ENCODE measurements at regions not wholly inside any gene's neighbourhood (a gene's known extent, or its start where the extent isn't known, plus 50 kb on each side); places are given as distances from the start of the nearest gene placed in this dataset.
"Not testable (repeated sequence)": the region's sequence is repeated elsewhere in the genome, so short reads cannot be mapped to it uniquely, and the experiment has no call there.

DNA sequence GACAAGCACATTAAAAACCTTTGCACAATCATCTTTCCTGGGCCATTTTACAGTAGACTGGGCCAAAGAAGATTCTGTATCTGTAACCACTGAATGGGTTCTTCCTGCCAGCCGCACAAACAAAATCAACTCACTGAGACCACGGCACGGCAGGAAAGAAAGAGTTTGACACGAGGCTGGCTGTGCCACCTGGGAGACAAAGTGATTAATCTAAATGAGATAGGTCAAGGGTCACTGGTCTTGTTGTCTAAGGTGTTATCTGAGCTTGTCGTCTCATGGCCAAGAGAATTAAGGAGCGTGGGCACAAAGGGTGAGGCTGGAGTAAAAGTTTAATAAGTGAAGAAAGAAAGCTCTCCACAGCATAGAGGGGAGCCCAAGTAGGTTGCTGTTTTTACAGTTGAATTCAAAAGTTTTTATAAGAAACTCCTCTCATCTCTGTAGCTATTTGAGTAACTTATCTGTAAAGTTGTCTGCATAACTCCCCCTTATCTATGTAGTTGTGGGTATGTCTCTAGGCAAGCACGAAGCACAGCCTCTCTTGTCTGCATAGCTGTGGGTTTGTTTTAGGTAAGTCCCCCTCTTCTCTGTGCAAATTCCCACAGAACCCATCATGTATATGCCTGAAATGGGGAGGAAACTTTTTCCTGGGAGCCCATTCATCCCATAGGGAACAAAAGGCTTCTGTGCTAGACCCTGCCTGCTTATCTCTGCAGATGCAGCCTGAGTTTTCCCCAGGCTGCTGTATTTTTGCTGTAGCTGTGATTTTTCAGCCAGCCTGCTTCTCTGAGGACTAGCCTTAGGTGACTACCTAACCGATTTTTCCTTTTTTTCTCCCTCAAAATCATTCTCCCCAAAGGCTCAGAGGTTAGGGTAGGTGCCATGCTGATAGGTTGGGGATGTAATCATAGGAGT is 1314.6 kb upstream of the TMEM132C start:
- no peak for DNase-seq

- DNase-seq: no peak
Observed at GRCh38 chr12:126953365-126953889, 1313.5 kb upstream of the TMEM132C start.

- no peak for DNase-seq
Observed at GRCh38 chr12:126960221-126960620, 1306.7 kb upstream of the TMEM132C start.

DNA sequence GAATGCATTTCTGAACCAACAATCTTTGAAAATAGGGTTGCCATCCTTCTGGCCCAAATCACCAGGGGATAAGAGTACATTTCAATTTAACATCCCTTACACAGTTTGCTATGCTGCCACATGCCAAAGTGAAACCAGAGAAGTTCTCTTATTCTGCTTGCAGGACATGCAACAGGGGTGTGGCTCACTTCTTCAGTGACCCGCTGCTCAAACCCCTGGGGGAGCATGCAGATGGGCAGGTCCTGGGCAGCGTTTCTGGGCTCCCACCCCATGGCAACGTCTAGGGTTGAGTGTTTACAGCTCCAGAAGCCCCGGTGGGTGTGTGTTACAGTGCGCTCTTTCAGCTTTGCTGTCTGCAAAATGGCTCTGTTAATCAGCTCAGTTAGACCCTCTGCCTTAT is 1306.3 kb upstream of the TMEM132C start:
- no peak for DNase-seq

DNA sequence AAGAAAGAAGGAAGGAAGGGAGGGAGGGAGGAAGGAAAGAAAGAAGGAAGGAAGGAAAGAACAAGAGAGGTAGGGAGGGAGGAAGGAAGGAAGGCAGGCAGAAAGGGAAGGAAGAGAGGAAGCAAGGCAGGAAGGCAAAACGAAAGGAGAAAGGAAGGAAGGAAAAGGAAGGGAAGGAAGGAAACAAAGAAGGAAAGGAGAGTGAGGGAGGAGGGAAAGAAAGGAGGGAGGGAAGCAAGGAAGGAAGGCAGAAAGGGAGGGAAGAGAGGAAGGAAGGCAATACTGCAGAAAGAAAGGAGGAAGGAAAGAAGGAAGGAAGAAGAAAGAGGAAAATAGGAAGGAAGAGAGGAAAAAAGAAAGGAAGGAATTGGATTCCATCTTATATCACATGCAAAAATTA is 1303.1 kb upstream of the TMEM132C start:
- no peak for DNase-seq

DNA sequence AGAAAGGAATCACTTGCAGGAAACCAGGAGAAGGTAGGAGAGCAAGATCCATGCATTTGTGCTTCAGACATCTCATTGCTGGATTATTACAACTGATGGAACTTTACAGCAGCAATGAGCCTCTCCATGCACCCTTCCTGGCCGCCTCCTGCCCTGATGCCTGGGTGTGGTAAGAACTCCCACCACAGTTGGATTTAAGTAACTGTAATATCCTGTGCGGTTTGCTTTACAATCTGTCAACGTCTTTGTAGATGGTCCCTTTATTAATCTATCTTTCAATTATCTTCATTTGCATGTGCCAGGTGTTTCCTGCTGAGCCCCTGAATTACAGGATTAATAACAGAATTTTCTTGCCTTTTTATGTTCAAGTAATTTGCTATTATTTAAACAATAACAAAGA is 1300.5 kb upstream of the TMEM132C start:
- DNase-seq: no peak

DNA sequence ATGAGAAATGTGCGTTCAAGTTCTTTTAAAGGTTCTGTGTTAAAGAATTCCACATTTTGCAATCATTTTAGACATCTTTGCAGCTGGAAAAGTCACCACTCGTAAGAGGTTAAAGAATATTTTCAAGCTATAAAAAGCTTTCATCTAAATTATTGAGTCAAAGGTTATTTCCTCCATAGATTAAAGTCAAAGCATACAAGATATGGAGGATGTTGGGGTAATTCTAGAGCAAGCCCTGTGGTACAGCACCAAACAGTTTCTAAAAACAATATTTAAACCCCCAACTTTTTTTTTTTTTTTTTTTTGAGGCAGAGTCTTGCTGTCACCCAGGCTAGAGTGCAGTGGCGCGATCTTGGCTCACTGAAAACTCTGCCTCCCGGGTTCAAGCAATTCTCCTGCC is 1299.8 kb upstream of the TMEM132C start:
- DNase-seq: no peak

- DNase-seq: no peak
Observed at GRCh38 chr12:126974779-126975178, 1292.2 kb upstream of the TMEM132C start.

- DNase-seq: no peak
Observed at GRCh38 chr12:126976579-126976978, 1290.4 kb upstream of the TMEM132C start.

- not testable (repeated sequence) for DNase-seq
Observed at GRCh38 chr12:126979564-126979963, 1287.4 kb upstream of the TMEM132C start.

DNA sequence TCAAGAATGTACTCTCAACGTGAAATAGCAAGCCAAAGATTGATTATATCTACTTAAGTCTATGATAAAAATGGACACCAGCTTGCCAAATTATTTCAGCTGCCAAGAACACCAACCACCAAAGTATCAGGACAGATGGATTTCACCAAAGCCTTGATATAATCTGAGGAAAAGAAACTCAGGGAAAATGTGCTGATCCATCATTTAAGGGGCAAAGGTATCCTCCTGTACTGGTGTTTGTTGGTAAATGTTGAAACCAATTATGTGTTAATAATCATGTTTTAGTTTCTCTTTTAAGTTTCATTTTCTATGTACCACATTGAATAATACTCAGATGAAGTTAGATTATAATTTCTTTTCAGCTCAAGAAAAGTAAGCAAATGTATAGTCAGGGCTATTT is 1284.3 kb upstream of the TMEM132C start:
- no peak for DNase-seq

DNA sequence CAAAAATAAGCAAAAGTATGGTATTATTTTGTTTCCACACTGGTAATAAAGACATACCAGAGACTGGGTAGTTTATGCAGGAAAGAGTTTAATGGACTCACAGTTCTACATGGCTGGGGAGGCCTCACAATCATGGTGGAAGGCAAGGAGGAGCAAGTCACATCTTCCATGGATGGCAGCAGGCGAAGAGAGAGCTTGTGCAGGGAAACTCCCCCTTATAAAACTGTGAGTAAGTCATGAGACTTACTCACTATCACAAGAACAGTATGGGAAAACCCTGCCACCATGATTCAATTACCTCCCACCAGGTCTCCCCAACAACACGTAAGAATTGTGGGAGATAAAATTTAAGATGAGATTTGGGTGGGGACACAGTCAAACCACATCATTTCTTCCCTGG is 1283.2 kb upstream of the TMEM132C start:
- DNase-seq: not testable (repeated sequence)

DNA sequence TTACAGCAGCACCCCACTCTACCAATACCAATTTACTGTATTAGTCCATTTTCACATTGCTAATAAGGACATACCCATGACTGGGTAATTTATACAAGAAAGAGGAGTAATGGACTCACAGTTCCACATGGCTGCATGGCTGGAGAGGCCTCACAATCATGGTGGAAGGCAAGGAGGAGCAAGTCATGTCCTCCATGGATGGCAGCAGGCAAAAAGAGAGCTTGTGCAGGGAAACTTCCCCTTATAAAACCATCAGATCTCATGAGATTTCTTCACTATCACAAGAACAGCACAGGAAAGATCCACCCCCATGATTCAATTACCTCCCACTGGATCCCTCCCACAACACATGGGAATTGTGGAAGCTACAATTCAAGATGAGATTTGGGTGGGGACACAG is 1281.3 kb upstream of the TMEM132C start:
- not testable (repeated sequence) for DNase-seq

DNA sequence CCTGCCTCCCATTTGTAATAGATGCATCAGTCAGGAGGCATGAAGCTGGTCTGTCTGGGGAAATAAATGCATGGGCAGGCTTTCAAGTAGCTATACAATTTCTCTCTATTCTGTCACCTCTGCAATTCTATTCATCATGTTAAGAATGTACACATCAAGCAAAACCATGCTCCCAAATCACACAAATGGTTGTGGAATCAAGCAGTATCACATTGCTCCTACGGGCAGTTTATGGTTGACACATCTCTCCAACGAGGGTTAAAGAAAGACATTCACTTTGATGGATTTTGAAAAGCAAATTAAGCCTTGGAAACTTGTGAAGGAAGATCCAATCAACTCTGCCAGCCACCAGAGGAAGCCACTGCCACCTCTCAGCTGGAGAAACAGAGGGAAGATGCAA is 1277.4 kb upstream of the TMEM132C start:
- no peak for DNase-seq

- no peak for DNase-seq
Observed at GRCh38 chr12:126993898-126994297, 1273.1 kb upstream of the TMEM132C start.

- DNase-seq: no peak
Observed at GRCh38 chr12:126994599-126994998, 1272.4 kb upstream of the TMEM132C start.

GRCh38 chr12:126998031-126998430 is 1268.9 kb upstream of the TMEM132C start:
- no peak for DNase-seq

- DNase-seq: no peak
Observed at GRCh38 chr12:126998747-126999285, 1268.2 kb upstream of the TMEM132C start.

GRCh38 chr12:126999352-126999751 is 1267.6 kb upstream of the TMEM132C start:
- DNase-seq: no peak

- DNase-seq: no peak
Observed at GRCh38 chr12:127005406-127005805, 1261.6 kb upstream of the TMEM132C start.

GRCh38 chr12:127006972-127007371 is 1260.0 kb upstream of the TMEM132C start:
- no peak for DNase-seq

GRCh38 chr12:127008755-127009403 is 1258.1 kb upstream of the TMEM132C start:
- DNase-seq: no peak

- DNase-seq: no peak
Observed at GRCh38 chr12:127012109-127012508, 1254.9 kb upstream of the TMEM132C start.

- no peak for DNase-seq
Observed at GRCh38 chr12:127013197-127013596, 1253.8 kb upstream of the TMEM132C start.

Measured in DMS79 (cell line).